GM23338 (cell line): ENCODE measurements at regions not wholly inside any gene's neighbourhood (a gene's known extent, or its start where the extent isn't known, plus 50 kb on each side); places are given as distances from the start of the nearest gene placed in this dataset.

ENCODE experiments used
- CREB1 ChIP-seq: fragments of 250-450 bp; sonication (Bioruptor Pico); IDR thresholded peaks from 2 replicates; pipeline ENCODE4 v1.5.0; 2020; ENCODE audit warnings: low read depth, mild to moderate bottlenecking, moderate library complexity
- EZH2 ChIP-seq: fragments of 200-600 bp; sonication (generic); IDR thresholded peaks from one replicate; pipeline ENCODE4 v1.8.0; 2017; ENCODE audit warnings: antibody characterized with exemption, mild to moderate bottlenecking, low read depth; ENCODE audit not compliant: unreplicated experiment
- EZH2phosphoT487 ChIP-seq: fragments of 200-600 bp; sonication (generic); IDR thresholded peaks from one replicate; pipeline ENCODE4 v1.8.1; 2018; ENCODE audit warnings: antibody characterized with exemption; ENCODE audit not compliant: unreplicated experiment
- TF ChIP-seq, protein P1 (sequence below), 2 experiments: fragments of 200-600 bp in 1 of 2; sonication (generic) in 1 of 2; conservative IDR thresholded peaks; 2 replicates each; pipeline versions ENCODE4 v1.5.1 to v1.6.1; 2016 to 2017; ENCODE audit warnings: antibody characterized with exemption in 2 of 2, low read depth in 2 of 2, mild to moderate bottlenecking in 2 of 2, moderate library complexity in 1 of 2
- TF ChIP-seq, protein P2 (sequence below): IDR thresholded peaks from one replicate; pipeline ENCODE4 v1.6.1; 2018; ENCODE audit warnings: antibody characterized with exemption; ENCODE audit not compliant: unreplicated experiment

DNA sequence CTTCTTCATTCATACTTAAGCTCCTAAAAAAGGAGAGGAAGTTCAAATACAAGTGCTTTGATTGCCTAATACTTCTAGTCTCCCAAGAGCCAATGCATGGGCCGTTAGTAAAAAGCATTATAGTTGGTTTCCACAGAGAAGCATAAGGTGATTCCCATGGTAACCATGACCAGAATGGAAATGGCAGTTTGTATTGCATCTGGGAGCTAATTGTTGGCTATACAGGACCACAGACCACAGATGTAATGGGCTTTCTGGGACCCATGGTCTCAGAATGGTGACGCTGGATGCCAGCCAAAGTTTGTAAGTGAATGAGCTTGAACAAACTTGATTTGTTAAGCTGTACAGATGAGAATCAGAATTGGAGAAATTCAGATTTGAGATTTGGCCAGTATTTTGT lies 333.9 kb upstream of the C11orf87 start:
- TF ChIP-seq, protein P1, sequence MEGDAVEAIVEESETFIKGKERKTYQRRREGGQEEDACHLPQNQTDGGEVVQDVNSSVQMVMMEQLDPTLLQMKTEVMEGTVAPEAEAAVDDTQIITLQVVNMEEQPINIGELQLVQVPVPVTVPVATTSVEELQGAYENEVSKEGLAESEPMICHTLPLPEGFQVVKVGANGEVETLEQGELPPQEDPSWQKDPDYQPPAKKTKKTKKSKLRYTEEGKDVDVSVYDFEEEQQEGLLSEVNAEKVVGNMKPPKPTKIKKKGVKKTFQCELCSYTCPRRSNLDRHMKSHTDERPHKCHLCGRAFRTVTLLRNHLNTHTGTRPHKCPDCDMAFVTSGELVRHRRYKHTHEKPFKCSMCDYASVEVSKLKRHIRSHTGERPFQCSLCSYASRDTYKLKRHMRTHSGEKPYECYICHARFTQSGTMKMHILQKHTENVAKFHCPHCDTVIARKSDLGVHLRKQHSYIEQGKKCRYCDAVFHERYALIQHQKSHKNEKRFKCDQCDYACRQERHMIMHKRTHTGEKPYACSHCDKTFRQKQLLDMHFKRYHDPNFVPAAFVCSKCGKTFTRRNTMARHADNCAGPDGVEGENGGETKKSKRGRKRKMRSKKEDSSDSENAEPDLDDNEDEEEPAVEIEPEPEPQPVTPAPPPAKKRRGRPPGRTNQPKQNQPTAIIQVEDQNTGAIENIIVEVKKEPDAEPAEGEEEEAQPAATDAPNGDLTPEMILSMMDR (conservative IDR thresholded peaks at IDR 0.05; ENCODE audit: low read depth in 2 of 2): no peak
- TF ChIP-seq EZH2phosphoT487 (no peak), EZH2 (no peak), CREB1 (no peak)
- TF ChIP-seq, protein P2, sequence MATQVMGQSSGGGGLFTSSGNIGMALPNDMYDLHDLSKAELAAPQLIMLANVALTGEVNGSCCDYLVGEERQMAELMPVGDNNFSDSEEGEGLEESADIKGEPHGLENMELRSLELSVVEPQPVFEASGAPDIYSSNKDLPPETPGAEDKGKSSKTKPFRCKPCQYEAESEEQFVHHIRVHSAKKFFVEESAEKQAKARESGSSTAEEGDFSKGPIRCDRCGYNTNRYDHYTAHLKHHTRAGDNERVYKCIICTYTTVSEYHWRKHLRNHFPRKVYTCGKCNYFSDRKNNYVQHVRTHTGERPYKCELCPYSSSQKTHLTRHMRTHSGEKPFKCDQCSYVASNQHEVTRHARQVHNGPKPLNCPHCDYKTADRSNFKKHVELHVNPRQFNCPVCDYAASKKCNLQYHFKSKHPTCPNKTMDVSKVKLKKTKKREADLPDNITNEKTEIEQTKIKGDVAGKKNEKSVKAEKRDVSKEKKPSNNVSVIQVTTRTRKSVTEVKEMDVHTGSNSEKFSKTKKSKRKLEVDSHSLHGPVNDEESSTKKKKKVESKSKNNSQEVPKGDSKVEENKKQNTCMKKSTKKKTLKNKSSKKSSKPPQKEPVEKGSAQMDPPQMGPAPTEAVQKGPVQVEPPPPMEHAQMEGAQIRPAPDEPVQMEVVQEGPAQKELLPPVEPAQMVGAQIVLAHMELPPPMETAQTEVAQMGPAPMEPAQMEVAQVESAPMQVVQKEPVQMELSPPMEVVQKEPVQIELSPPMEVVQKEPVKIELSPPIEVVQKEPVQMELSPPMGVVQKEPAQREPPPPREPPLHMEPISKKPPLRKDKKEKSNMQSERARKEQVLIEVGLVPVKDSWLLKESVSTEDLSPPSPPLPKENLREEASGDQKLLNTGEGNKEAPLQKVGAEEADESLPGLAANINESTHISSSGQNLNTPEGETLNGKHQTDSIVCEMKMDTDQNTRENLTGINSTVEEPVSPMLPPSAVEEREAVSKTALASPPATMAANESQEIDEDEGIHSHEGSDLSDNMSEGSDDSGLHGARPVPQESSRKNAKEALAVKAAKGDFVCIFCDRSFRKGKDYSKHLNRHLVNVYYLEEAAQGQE: no peak
